G401 (cell line): ENCODE measurements at regions not wholly inside any gene's neighbourhood (a gene's known extent, or its start where the extent isn't known, plus 50 kb on each side); places are given as distances from the start of the nearest gene placed in this dataset.
A peak's percentile ranks its signal among the peaks of the same experiment; 100 is the strongest.

ENCODE experiments used
- DNase-seq: peaks from one replicate; pipeline ENCODE4 v3.0.0-alpha.2; 2015; ENCODE audit warnings: low spot score
- in situ Hi-C: cut with HindIII; loops from 2 replicates; pipeline ENCODE4 v1.10.0; 2016; ENCODE audit warnings: low sequenced_read_pairs, mixed read lengths

DNA sequence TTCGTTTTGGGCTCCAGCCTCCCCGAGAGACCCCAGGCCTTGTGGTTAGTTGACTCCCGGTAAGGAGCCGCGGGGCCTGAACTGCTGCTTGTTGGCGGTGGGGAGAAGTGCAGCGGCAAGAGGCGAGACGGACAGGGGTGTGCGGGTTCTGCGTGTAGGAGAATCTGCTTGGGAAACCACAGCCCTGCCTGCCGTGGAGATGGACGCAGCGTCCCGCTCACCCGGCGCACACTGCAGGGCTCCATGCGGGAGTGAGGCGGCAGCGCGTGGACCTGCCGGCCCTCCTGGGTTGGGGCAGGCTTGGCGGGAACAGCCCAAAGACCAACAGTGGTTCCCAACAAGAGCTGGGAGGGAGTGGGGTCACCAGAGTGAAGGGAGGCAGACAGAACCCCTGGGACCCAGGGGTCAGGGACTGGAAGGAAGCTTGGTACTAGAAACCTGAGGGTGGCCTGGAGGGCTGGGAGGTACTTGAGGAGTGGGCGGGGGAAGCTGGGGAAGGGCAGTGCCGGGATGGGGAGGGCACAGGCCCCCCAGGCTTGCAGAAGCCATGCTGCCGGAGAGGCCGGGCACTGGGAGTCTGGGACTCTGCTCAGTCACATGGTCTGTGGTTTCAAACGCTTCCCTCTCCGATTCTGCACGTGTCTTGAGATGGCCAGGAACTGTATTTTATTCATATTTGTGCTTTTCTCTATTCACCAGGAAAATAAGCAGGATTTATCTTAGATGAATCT lies 70.8 kb downstream of the RGS12 start:
- in situ Hi-C loops = loop anchor here (5.0 kb wide), 1 partner anchor 121 kb away; no protein-coding TSS in a partner anchor
- DNase-seq = no peak

DNA sequence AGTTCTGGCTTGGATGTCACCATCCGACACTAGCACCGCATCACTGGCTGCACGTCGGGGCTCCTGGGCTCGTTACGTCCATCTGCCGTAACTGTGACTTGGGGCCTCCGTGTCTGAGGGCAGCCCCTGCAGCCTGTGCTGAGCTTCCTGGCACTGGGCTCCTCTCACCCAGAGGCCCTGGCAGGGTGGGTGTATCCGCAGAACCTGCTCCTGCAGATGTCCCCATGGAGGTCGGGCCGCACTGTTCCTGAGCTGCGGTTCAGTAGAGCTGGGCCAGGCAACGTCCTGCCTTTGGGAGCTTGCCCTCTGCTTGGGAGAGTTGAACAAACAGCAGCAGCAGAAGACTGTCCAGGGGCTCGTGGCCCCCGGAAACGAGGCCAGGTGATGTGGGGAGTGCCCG lies 71.4 kb downstream of the RGS12 start:
- in situ Hi-C loops = loop anchor here (5.0 kb wide), 1 partner anchor 122 kb away; no protein-coding TSS in a partner anchor
- DNase-seq = no peak

DNA sequence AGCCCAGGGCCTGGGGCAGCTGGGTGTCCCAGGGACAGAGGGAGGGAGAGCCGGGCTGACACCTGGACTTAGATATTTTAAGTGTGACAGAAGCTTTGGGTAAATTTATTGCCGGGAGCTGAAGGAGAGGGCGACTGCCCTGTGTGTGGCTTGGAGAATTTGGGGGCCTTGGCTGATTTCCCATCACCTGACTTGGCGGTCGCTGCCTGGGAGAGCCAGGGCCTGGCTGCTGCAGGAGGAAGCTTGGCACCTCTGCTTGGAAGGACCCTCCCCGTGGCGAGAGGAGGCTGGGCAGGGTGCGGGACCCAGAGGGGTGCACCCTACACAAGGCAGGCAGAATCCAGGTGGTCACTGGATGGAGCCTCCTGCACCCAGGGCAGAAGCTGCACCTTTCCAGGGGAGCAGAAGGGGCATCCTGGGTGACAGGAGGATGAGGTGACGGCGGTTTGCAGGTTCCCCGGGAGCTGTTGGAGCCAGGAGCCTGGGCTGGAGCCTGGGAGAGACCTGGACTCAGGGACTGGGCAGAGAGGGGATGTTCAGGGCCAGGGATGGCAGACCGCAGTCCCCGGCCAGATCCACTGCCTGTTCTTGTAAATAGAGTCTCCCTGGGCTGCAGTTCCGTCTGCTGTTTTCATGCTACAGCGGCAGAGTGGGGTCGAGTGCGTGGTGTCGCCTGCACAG lies 72.0 kb downstream of the RGS12 start:
- no peak for DNase-seq
- in situ Hi-C loops = loop anchor here (5.0 kb wide), 1 partner anchor 122 kb away; no protein-coding TSS in a partner anchor

DNA sequence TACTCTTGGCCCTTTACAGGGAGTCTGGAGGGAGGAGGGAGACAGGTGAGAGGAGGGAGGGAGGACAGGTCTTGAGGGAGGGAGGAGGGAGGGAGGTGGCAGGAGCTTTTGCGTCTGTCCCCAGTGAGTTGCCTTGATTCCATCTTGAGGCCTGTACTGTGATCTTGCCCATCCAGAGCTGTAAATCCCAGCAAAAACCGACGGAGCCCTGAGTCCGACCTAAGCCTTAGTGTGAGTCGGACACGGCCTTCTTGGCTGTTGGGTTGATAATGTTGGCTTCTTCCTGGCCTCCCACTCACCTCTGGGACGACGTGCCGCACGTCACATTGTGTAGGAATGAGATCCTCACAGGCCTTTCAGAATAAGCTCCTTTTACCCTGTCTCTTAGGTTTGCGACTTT lies 72.5 kb downstream of the RGS12 start:
- in situ Hi-C loops = no loop called here
- no peak for DNase-seq

DNA sequence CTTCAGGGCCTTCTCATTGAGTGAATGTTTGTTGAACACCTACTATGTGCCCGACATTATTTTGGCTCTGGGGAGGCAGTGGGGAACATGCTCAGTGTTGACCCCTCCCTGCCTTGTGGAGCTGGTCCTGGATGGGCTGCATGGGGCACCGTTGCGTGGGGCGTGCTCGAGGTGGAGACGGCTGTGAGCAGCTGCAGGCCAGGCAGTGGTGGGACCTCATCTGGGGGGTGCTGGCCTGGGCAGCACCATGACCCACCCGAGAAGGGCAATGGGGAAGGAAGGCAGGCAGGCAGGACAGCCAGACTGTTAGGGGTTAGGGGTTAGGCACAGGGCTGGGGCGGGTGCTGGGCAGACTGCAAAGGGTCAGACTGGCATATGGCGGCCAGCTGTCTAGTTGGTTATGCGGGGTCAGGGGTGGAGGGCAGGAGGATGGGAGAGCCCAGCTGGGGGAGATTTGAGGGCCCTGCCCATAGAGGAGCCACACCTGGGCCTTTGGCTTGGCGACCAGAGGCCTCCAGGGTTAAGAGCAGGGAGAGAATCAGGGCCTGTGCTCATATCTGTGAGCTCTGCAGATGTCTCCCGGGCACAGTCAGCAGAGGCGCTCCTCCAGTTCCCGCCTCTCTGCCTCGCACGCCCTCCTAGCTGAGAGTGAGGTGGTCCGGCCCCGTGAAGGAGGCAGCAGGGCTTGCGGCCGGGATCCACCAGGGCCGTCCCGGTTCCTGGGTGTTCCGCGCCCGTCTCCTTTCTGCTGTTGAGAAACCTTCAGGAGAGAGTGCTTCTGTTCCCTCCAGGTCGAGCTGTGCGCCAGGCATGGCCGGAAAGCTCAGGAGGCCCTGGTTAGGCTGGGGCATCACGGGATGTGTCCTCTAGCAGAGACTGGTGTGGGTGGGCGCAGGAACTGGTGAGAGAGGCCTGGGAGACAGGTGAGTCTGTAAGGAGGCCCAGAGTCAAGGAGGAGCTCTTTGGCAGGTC lies 73.3 kb downstream of the RGS12 start:
- DNase-seq = no peak
- in situ Hi-C loops = no loop called here

DNA sequence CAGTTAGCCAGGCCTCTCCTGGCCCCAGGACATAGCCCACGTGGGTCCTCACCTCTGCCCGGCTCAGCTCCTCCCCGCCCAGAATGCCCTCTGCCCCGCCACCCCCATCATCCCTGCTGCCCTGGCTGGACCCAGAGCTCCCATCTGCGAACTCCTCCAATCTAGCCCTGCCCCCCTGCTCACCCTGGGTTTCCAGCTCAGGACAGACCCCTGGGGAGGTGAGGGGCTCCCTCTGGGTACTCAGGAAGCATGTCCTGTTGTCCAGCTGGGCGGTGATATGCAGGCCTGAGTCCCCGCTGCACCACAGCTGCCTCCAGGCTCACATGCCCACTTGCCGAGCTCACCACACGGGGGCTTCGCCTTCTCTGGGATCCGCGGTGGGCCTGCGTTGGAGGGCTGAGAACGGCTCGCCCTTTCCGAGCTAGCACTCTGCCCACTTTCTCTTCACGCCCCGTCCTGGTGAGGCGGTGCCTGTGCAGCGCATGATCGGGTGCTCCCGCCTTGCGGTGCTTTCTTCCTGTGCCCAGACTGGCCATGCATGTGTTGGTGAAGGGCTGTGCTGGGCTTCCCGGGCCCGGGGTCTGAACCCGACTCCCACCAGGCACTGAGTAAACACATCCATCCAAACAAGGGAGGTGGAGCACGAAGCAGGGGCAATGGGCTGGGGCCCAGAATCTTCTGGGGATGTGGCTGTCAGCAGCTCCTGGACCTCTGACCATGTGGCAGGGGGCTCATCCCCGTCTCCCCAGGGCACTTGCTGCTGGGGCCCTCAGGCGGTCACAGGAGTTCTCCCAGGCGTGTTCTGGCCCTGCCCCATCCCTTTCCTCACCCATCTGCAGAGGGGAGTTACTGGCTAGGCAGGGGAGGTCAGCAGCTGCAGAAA lies 74.3 kb downstream of the RGS12 start:
- in situ Hi-C loops = no loop called here
- no peak for DNase-seq

DNA sequence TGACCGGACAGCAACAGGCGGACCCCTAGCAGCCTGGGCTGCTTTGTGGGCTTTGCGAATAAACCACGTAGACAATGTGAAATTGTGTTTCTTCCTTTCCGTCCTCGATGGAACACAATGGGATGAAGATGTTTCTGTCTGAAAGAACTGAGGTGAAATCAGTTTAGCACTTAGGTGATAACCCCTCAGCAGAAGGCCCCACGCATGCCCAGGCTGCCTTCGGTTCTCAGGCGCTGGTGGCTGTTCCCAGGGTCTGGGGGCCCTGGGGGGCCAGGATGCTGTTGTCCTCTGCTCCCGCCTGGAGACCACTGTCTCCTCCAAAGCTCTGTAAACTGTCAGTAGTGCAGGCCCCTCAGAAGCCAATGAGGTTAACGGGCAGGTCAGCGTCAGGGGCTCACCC lies 73.9 kb upstream of the HGFAC start:
- DNase-seq = no peak
- in situ Hi-C loops = no loop called here

DNA sequence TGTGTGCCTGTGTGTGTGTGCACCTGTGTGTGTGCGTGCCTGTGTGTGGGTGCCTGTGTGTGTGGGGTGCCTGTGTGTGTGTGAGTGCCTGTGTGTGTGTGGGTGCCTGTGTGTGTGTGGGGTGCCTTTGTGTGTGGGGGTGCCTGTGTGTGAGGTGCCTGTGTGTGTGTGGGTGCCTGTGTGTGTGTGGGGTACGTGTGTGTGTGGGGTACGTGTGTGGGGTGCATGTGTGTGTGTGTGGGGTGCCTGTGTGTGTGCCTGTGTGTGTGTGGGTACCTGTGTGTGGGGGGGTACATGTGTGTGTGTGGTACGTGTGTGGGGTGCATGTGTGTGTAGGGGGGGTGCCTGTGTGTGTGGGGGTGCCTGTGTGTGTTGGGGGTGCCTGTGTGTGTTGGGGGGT lies 73.4 kb upstream of the HGFAC start:
- DNase-seq = no peak
- in situ Hi-C loops = no loop called here

DNA sequence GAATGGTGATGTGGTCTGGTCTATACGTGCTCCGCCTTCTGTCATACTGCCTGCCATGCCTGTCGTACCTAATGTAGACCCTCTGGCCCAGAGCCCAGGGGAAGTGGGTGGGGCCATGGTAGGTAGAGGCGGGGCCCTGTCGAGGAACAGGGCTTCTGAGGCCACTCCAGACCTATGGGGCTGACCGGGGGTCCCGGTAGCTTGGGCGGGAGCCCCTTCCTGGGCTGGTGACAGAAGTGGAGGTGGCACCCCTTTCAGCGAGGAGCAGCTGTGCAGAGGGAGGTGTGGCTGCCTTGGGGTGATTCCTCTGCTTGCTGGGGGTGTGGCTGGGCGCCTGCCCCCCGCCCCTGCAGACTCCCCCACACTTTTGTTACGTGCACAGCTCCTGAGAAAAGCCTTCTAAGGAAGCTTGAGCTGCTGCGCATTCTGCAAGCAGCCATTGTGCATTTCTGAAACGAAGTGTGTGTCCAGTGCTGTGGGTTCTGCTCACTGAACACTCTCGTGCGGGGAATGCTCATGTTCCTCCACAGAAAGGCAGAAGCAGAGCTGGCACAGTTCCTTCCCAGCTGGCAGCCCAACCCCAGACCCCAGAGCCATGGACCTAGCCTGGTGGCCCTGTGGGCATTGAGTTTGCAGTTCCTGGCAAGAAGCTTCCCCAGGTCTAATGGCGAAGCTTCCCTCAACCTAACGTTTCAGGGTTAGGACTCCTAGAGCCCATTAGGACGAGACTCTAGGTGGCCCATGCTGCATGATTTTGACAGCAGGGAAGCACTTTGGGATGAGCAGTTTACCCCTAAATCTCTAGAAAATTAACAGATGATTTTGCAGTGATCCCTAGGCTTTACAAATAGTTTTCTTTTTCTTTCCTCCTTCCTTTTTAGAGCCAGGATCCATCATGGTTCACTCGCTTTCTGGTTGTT lies 72.7 kb upstream of the HGFAC start:
- in situ Hi-C loops = no loop called here
- peak; percentile 32 for DNase-seq

DNA sequence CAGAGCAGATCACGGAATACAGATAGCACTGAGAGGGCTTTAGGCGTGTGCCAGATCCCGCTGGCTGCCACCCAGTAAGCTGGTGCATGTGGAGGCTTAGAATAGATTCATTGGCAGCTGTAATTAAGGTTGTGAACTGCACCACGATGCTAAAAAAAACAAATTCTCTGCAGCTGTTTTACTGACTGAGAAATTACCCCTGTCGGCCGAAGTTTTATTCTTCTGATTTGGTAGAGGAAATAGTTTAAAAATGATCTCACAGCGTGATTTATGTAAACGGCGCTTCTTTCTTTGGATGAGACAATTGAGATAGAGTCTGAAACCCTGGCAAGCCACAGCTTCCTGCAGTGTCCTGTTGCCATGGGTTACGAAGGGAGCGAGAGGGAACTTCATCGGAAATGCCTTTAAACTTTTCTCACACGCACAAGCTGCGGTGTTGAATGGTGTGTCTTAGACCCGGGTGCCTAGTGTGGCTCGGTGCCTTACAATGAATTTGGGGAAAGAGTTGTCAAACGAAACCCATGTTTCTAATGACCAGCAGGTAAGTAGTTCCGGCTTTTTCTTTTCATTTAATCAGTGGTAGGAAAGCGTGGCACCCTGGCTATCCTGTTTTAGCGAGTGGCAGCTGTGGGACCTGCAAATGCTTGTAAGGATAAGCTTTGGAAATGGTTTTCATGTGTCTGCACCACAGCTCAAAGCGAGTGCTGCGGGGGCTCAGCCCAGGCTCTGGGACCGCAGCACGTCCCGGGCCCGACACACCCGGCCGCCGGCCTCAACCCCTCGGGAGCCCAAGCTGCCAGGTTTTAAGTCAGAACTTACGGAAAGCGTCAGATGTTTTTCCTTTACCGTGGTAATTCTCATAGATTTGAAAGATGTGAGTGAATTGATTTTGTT lies 71.7 kb upstream of the HGFAC start:
- in situ Hi-C loops = no loop called here

DNA sequence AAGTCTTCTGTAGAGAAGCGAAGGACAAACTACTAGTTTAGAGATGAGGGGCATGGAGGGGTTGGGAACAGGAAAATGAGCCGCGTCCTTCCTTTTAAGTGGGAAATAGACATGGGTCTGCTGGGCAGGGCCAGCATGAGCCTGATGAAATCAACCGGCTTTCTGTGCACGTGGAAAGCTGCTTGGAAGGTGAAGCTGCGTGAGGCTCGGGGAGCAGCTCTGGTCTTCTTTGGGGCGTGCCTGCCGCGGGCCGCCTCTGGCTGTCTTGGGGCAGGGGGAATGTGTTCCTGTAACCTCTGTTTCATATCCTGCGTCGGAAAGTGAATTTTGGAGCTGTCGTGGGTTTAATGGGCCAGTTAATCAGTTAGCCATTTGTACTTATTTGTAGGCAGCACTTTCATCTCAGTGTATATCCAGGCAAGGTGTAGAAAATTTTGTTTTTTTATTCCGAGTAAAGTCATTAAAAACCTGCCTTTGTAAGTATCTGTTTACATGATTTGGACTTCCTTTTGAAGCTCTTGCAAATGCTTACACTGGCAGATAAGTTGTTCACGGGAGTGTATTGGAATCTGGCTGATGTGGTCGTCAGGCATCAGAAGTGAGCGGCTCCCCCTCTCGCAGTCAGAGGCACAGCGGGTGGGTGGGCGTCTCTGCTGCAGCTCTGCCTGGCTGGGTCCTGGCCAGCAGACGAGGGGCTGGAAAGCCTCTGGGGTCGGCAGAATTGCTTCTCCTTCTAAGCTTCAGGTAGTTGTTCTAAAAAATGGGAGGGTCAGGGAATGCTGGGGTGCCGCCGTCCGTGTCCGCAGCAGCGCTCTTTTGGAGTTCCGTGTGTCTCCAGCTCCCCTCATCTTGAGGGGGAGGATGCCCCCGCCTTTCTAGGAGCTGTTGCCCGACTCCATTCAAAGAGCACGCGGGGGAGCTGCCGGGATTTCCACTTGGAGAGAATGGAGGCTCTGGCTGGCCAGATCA lies 70.5 kb upstream of the HGFAC start:
- in situ Hi-C loops = no loop called here

More for the DNA sequence above, 71.7 kb upstream of the HGFAC start:
- DNase-seq = peak; percentile 68

DNA sequence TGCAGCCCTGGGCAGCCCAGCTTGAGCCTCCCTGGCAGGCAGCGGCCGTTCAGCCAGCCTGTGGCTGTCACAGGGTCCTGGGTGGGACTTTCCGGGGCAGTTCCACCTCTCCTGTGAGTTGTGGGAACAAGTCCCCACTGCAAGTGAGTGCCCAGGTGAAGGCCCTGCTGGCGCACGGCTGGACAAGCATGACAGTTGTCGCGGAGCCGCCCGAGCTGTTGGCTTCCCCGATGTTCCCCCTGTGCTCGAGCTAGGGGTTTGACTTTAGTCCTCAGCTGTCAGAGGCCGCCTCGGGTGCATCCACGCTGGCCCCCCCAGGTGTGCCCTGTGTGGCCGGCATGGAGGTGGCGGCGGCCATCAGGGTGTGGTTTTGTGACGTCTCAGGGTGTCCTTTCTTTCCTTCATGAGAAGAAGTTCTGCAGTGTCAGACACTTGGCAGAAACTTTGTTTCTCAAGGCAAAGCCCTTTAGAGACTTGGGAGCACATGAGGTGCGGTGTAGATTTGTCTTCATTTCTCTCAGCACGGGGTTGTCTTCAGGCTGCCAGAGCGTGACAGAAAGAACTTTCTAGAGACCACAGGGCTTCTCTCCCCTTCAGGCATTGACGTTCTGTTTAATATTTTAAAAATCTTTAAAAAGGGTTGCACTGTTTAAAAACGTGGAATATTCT lies 69.4 kb upstream of the HGFAC start:
- in situ Hi-C loops = no loop called here
- no peak for DNase-seq

More for the DNA sequence above, 70.5 kb upstream of the HGFAC start:
- peak; percentile 11 for DNase-seq

DNA sequence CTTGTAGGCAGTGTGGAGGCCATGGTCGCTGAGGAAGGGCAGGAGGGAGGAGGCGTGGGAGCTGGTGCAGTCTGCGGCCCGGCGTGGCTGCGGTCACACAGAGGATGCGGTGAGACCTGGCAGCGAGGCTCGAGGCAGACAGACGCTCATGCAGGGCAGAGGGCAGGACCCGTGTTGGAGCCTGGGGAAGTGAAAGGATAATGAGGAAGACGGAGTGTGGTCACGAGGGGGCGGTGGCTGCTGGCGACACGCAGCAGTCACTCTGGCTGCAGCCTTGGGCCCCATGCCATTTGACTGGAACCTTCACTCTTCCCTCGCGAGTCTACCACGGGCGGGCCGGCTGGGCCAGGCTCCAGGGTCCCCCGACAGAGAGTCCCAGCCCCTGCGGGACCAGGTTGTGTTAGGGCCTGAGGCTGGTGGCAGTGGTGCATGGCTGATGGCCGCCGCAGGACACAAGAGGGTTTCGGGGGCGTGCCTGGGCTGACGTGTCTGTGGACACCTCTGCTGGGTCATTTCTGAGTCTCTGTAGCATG lies 68.8 kb upstream of the HGFAC start:
- in situ Hi-C loops = no loop called here
- no peak for DNase-seq

DNA sequence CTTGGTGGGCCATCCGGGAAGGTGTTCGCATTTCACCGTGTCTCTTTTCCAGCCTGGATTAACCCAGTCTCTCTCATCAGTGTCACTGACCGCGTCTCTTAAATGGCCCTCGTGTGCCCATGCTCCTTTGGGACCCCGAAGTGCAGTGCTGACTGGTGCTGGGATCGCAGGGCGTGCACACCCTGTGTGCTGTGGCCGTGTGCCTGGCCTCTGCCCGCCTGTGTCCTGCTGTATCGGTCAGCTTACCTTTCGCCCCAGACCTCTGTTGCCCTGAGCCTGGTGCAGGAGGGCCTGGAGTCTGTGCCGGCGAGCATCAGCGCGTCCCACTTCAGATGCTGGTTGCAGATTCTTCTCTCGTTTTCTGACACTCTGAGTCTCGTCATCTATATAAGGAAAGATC lies 68.3 kb upstream of the HGFAC start:
- DNase-seq = no peak
- in situ Hi-C loops = no loop called here
